ENCODE measurements at regions not wholly inside any gene's neighbourhood (a gene's known extent, or its start where the extent isn't known, plus 50 kb on each side); places are given as distances from the start of the nearest gene placed in this dataset.
"Not testable (repeated sequence)": the region's sequence is repeated elsewhere in the genome, so short reads cannot be mapped to it uniquely, and the experiment has no call there.

DNA sequence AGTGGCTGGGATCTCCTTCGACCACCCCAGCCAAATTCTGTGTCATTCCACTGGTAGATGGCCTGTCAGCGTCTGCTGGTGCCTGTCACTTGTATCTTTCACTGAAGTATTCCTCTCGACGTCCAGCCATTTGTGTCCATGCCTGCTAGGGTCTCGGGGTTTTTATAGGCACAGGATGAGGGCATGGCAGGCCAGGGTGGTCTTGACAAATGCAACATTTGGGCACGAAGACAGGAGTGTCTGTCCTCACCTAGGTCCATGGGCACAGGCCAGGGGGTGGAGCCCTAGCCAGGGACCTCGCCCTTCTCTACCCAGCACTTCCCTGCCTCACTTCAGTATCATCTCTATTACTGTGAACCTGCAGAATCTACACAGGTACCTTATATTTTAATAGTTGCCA is 2223.9 kb upstream of the ACO1 start:
- DNase-seq (ENCODE audit: low spot score) = no peak

DNA sequence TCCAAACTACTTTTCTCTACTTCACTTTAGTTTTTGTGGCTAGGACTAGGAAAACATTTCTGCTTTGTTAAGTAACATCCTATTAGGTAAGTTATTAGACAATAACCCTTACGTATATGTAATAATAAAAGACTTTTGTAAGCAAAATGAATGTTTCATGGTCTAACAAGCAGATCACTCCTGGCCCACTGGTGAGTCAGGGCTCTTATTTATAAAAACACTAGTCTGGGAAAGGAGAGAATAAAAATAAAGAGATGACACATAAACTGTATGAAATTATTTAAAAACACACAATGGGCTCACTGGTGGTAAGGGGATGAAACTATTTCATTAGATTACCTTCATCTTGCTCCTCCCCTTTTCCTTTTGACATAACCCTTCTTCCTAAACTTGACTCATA is 2212.2 kb upstream of the ACO1 start:
- DNase-seq (ENCODE audit: low spot score) = no peak

DNA sequence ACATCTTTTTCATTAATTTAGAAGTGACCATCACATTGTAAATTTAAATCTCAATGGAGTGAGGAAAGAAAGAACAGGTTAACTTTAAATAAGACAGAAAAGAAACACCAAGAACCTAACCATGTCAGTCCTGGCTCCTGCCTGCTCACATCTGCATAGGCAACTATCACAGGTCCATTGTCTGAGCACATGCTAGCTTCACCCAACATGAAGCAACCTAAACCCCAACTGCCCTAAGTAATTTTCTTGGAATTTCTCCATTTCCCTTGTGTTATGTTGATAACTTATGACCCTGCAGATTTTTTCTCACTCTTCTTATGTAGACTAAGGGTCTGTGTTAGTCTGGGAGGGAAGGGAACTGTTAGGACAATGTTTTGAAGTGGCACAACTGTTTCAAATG is 2205.8 kb upstream of the ACO1 start:
- DNase-seq (ENCODE audit: low spot score) = no peak

- no peak for DNase-seq (ENCODE audit: low spot score)
Measured at GRCh38 chr9:30193421-30193820, 2191.0 kb upstream of the ACO1 start.

- DNase-seq (ENCODE audit: low spot score) = no peak
Measured at GRCh38 chr9:30196941-30197340, 2187.5 kb upstream of the ACO1 start.

DNA sequence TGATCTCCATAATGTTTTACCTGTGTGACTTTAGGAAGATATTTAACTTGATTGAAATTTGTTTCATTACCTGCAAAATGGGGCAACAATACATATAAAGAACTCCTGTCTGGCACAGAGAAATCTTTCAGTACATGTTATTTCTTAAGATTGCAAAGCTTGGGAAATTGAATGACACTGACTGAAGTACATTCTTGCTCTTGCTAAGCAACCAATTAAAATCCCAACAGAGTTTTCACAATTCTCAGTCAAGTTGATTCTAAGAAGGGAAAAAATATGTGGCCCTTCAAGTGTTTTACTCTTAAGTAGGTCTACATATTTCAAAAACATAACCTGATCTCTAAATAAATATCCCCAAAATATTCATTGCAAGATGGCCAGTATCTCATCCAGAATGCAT is 2187.0 kb upstream of the ACO1 start:
- no peak for DNase-seq (ENCODE audit: low spot score)

DNA sequence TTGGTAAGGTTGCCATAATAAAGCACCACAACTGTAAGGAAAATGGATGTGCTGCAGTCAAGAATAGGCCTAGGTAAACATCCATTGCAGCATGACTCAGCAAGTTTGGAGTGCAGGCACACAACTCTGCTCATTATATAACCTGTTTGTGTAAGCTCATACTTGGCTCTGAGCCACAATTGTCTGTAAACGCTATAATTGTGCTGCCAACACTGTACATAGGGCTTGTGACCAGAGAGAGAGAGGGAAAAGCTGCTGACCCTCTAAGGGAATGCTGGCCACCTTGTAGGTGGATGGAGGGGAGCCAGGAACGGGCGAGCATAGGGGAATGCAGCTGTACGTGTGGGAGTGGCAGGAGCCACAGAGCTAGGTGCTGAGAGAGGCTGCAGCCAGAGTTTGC is 2186.5 kb upstream of the ACO1 start:
- no peak for DNase-seq (ENCODE audit: low spot score)

- no peak for DNase-seq (ENCODE audit: low spot score)
Measured at GRCh38 chr9:30198463-30199309, 2185.8 kb upstream of the ACO1 start.

GRCh38 chr9:30201024-30201423 is 2183.4 kb upstream of the ACO1 start:
- no peak for DNase-seq (ENCODE audit: low spot score)

DNA sequence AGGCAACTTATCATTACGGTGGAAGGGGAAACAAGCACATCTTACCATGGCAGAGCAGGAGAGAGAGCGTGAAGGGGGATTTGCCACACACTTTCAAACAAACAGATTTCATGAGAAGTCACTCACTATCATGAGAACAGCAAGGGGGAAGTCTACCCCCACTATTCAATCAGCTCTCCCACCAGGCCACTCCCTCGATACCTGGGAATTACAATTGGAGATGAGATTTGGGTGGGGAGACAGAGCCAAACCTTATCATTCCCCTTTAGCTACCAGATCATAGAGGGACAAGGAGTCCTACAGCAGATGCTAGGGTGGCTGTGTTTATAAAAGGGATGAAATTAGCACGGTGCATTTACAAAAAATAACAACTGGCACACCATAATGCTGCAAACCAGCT is 2149.4 kb upstream of the ACO1 start:
- DNase-seq (ENCODE audit: low spot score) = no peak

GRCh38 chr9:30235564-30235963 is 2148.9 kb upstream of the ACO1 start:
- no peak for DNase-seq (ENCODE audit: low spot score)

- no peak for DNase-seq (ENCODE audit: low spot score)
Measured at GRCh38 chr9:30239878-30240277, 2144.6 kb upstream of the ACO1 start.

DNA sequence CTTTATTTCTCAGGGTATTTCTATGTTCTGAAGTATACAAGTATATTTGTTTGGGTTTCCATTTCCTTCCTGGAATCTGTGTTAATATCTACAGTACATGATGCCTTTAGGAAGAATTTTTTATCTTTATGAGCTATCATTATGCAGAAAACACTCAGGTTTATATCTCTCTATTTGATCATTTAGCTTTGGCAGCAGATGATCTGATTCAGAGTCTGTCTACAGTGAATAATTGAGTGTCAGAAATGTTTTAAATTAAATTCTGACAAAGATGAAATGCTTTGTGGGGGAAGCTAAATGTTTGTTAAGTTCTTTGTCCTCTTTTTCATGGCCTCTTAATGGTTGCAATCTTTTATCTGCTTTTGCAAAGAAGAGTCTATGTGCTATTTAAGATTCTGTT is 2141.0 kb upstream of the ACO1 start:
- DNase-seq (ENCODE audit: low spot score) = no peak

DNA sequence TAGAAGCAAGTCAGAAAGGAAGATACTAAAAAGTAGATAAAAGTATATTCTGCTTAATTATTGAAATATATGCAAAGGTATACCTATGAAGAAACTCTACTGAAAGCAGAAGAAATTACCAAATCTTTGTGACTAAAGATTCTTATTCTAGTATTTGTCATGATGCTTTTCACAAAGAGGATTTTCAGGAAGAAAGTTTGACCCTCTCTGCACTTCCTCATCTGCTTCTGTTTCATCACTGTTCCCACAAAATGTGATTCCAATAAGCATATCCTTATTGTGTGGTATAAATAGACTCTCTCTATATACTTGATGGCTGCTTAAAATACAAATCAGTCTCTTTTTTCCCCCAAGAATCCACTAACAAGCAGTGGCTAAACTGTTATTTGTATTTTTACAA is 2139.6 kb upstream of the ACO1 start:
- DNase-seq (ENCODE audit: low spot score) = no peak

DNA sequence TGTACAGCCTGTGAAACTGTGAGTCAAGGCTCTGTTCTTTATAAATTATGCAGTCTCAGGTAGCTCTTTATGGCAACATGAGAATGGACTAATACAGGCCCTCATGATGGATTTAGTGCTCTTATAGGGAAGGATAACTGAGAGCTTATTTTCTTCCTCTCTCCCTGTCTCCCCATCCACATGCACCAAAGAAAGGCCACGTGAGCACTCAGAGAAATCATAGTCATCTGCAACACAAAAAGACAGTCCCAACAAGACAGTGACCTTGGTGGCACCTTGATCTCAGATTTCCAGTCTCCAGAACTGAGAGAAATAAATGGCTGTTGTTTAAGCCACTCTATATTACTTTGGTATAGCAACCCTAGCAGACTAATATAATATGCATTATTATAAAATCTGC is 2133.6 kb upstream of the ACO1 start:
- DNase-seq (ENCODE audit: low spot score) = no peak

GRCh38 chr9:30258094-30258493 is 2126.3 kb upstream of the ACO1 start:
- no peak for DNase-seq (ENCODE audit: low spot score)

- DNase-seq (ENCODE audit: low spot score) = no peak
Measured at GRCh38 chr9:30280229-30280900, 2104.1 kb upstream of the ACO1 start.

GRCh38 chr9:30289435-30289834 is 2095.0 kb upstream of the ACO1 start:
- no peak for DNase-seq (ENCODE audit: low spot score)

GRCh38 chr9:30292026-30292425 is 2092.4 kb upstream of the ACO1 start:
- not testable (repeated sequence) for DNase-seq (ENCODE audit: low spot score)

GRCh38 chr9:30293231-30293630 is 2091.2 kb upstream of the ACO1 start:
- no peak for DNase-seq (ENCODE audit: low spot score)

DNA sequence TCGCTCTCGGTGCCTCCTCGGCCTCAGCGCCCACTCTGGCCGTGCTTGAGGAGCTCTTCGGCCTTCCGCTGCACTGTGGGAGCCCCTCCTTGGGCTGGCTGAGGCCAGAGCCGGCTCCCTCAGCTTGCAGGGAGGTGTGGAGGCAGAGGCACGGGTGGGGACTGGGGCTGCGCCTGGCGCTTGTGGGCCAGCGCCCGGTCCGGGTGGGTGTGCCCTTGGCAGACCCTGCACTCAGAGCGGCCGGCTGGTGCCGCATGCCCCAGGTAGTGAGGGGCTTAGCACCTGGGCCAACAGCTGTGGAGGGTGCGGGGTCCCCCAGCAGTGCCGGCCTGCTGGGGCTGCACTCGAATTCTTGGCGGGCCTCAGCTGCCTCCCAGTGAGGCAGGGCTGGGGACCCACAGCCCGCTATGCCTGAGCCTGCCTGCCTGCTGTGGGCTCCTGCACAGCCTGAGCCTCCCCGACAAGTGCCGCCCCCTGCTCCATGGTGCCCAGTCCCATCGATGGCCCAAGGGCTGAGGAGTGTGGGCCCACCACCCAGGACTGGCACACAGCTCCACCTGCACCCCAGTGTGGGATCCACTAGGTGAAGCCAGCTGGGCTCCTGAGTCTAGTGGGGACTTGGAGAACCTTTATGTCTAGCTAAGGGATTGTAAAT is 2085.2 kb upstream of the ACO1 start:
- no peak for DNase-seq (ENCODE audit: low spot score)

DNA sequence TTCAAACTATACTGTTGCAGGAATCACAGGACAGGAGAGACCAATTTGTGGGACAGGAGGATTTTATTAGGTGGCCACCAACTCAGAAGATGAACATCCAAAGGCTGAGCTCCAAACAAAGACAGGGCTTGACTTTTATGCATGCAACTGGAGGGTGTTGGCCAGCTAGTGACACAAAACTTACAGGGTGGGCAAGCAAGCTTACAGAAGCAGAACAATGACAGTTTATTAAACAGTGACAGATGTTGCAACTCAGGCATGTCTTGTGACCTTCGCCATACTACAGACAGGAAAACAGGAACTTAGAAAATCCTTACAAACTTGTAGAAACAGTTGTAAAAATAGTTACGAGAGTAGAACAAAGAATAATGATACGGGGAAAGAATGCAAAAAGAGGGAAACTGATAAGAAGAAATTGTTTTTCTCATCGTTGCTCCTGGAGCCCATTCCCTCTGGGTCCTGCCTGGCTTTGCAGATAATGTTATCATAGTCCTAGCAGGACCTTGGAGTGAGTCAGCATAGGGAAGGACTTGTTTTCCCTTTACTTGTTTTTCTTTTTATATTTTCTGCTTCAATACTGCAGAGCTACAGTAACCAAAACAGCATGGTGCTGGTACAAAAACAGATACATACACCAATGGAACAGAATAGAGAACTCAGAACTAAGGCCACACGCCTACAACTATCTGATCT is 2083.0 kb upstream of the ACO1 start:
- no peak for DNase-seq (ENCODE audit: low spot score)

- DNase-seq (ENCODE audit: low spot score) = no peak
Measured at GRCh38 chr9:30310711-30311110, 2073.7 kb upstream of the ACO1 start.

Measured in AG08395 (cell line).